Epithelial cell of esophagus (primary cell): ENCODE measurements at regions not wholly inside any gene's neighbourhood (a gene's known extent, or its start where the extent isn't known, plus 50 kb on each side); places are given as distances from the start of the nearest gene placed in this dataset.
A peak's percentile ranks its signal among the peaks of the same experiment; 100 is the strongest.
"Not testable (repeated sequence)": the region's sequence is repeated elsewhere in the genome, so short reads cannot be mapped to it uniquely, and the experiment has no call there.

Source experiments
- DNase-seq: peaks from one replicate; pipeline ENCODE4 v3.0.0; 2010; ENCODE audit warnings: low read depth
- H3K4me3 ChIP-seq: 2 replicates; pipeline ENCODE4 v1.5.1; 2011; ENCODE audit warnings: mild to moderate bottlenecking, low read length, control low read depth
- CTCF ChIP-seq: IDR thresholded peaks from 2 replicates; pipeline ENCODE4 v1.5.1; 2011; ENCODE audit warnings: low read depth, mild to moderate bottlenecking, low read length, control low read depth, inconsistent platforms; ENCODE audit not compliant: insufficient read depth; ENCODE audit errors: missing control alignments

- peak; percentile 65 for DNase-seq
- no peak overlapping the region for H3K4me3 ChIP-seq
- TF ChIP-seq CTCF, result no peak
These were observed 208.5 kb upstream of the SSTR4 start for GRCh38 chr20:22826306-22827230.

GRCh38 chr20:22827916-22828315 is 207.2 kb upstream of the SSTR4 start:
- no peak for TF ChIP-seq CTCF
- peak; percentile 87 for DNase-seq
- H3K4me3 ChIP-seq, result no peak overlapping the region

GRCh38 chr20:22829356-22829755 is 205.8 kb upstream of the SSTR4 start:
- no peak overlapping the region for H3K4me3 ChIP-seq
- no peak for DNase-seq
- no peak for TF ChIP-seq CTCF

- DNase-seq, result no peak
- no peak overlapping the region for H3K4me3 ChIP-seq
- no peak for TF ChIP-seq CTCF
These were observed 205.0 kb upstream of the SSTR4 start for GRCh38 chr20:22830138-22830537.

GRCh38 chr20:22830715-22831114 is 204.4 kb upstream of the SSTR4 start:
- not testable (repeated sequence) for DNase-seq, H3K4me3 ChIP-seq

GRCh38 chr20:22833851-22834250 is 201.3 kb upstream of the SSTR4 start:
- no peak overlapping the region for H3K4me3 ChIP-seq
- TF ChIP-seq CTCF, result no peak
- DNase-seq, result peak; percentile 32

- no peak overlapping the region for H3K4me3 ChIP-seq
- no peak for DNase-seq
- no peak for TF ChIP-seq CTCF
These were observed 200.4 kb upstream of the SSTR4 start for GRCh38 chr20:22834651-22835256.
